ENCODE measurements at regions not wholly inside any gene's neighbourhood (a gene's known extent, or its start where the extent isn't known, plus 50 kb on each side); places are given as distances from the start of the nearest gene placed in this dataset.
"Not testable (repeated sequence)": the region's sequence is repeated elsewhere in the genome, so short reads cannot be mapped to it uniquely, and the experiment has no call there.

DNA sequence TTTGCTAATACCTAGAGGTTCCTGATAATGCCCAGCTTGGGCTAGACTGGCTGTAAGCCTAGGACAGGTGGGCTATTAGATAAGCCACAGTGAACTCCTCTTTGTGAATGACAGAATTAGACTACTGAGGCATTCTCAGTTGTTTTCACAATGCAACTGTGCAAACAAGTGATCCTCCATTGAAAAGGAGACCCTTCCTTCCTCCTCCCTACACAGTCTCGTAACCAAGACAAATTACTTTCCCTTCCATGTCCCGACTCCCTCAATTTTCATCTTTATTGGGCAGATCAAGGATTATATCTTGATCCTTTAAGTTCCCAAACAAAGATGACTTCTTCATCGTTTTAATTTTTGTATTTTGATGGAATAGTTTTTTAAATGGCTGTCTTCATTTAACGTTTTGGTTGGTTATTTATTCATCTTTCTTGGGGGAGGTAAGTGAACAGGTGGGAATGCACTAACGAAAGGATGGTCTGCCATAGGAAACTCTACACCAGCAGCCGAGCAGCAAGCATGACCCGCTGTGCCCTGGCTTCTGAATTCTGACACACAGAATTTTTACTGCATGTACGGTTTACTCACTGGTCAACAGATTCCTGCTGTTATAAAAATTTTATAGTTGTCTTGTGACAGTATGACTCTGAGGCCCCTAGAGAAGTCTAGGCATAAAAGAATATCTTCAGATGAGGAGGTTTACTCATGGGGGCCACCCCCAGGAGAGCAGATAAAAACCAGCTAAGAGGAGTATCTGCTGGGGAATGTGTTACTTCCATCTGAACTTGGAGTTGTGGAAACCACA lies 137.5 kb upstream of the TUT7 start:
- no peak for DNase-seq (ENCODE audit: low spot score)

DNA sequence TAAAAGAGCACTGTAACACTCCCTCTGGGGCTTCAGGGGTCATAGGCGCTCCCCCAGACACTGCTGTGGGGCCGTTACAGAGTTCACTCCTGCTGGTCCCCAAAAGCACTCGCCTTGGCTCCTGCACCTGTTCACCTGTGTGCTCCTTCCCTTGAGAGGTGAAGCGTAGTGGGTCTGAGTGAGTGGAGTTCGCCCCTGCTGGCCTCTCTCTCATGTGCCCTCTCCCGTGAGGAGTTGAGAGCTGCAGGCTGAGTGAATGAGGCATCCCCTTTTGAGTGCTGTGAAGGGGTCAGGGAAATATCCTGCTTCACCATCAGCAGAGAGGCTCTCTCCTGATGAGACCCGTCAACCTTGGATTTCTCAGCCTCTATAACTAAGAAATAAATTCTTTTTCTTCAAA lies 134.6 kb upstream of the TUT7 start:
- no peak for DNase-seq (ENCODE audit: low spot score)

DNA sequence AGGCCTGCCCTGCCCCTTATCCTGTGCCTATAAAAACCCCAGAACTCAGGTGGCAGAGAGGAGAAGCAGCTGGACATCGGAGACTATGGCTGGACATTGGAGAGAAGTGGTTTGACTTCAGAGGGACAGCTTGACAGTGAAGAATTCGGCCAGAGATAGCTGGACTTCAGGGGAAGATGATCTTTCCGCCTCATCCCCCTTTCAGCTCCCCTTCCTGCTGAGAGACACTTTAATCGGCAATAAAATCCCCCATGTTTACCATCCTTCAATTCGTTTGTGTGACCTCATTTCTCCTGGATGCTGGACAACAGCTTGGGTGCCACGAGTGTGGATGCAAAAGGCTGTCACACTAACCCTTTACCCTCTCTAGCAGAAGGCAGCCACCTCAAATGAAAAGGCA lies 134.1 kb upstream of the TUT7 start:
- DNase-seq (ENCODE audit: low spot score), result no peak

DNA sequence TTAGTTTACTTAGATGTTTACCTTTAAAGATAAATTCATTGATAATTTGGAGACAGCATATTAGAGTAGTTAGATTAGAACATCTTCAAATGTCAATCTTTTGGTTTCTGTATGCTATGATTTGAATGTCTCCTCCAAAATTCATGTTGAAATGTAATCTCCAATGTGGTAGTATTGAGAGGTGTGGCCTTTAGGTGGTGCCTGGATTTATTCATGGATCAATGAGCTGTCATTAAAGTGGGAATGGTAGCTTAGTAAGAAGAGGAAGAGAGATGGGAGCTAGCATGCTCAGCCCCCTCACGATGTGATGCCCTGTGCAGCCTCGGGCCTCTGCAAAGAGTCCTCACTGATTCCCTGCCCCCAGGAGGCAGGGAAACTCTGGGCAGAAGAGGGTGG lies 133.6 kb upstream of the TUT7 start:
- DNase-seq (ENCODE audit: low spot score), result no peak

DNA sequence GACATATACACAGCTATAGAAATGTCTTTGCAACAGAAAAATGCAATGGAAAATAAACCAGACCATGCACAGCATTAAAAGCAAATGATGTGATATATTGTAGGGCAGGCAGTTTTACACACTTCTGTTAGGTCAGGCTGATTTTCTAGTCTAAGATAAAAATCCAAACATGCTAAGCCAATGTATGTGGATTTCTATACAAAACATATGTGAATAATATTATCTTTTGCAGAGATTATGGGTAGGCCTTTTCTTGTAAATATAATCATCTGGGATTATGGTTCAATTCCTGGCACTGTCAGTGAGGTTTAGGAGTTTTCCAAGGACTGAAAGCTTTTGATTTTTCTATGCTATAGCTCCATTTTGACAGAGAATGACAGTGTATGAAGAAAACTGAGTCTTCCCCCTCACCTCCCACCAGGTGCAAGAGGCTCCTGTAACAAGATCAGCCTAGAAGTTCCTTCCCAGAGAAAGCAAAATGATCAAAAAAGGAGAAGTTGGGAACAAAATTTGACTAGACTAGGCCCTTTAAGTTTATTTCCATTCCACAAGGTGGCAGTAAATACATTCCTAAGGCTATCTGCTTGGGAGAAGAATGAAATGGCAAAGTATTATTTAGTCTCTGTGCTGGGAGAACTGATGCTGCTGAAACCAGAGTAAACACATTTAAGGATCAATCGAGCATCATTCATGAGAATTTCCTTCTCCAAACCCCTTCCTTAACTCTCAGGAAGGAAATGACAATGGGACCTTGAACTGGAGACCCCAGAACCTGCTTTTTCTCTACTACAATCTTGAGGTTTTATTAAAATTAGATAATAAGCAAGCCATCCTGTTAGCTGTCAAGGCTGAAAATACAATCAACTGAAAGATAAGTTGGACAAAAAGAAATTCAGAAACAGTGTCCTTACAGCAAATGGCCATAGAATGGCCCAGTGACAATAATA lies 133.0 kb upstream of the TUT7 start:
- DNase-seq (ENCODE audit: low spot score), result peak; percentile 26

DNA sequence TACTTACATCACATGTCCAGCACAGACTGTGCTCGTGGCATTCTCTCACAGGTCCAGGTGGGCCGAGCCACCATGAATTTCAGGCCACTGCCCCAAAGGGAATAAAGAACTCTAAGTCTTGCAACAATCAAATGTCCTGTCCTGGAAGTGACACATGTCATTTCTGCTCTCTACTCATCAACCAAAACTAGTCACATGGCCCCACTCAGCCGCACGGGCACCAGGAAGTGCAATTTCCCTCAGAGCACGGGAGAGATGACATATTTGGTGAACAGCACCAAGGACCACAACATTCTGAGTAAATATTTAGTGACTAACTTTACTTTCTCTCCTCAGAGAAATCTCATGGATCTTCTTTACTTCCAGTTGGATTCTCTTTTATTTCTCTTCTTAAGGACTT lies 131.1 kb upstream of the TUT7 start:
- peak; percentile 51 for DNase-seq (ENCODE audit: low spot score)

DNA sequence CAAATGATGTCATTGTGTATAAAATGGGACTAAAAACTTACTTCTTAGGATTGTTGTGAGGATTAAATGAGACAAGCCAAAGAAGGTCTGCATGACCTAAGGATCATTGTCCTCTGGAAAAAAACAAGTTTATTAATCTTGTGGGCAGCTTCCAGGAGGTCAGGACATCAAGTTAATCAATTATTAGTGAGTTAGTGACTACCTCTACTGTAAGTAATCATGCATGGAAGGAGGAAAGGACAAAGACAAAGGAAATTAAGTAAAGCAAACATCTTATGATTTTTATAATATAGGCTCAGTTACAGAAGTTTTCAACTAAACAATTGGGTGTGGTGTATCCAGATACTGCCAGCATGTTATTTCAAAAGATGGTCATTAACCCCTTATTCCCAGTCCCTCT lies 129.3 kb upstream of the TUT7 start:
- DNase-seq (ENCODE audit: low spot score), result no peak

DNA sequence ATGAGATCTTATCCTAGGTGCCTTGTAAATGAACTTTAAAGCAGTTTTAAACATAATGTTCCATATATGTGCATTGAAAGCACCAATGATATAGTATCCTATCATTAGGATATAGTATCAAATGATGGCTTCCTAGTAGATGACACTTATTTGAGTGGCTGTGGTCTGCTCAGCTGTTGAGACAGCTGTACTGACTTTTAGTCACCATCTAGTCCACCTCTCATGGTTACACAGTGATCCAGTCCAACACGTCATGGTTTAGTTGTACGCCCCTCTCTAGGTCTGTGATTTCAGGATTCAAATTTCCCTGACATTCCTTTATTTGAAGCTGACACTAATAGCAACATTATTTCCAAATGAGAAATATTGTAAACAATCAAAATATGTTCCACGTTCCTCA lies 127.3 kb upstream of the TUT7 start:
- no peak for DNase-seq (ENCODE audit: low spot score)

DNA sequence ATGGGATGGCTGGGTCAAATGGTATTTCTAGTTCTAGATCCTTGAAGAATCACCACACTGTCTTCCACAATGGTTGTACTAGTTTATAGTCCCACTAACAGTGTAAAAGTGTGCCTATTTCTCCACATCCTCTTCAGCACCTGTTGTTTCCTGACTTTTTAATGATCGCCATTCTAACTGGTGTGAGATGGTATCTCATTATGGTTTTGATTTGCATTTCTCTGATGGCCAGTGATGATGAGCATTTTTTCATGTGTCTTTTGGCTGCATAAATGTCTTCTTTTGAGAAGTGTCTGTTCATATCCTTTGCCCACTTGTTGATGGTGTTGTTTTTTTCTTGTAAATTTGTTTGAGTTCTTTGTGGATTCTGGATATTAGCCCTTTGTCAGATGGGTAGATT lies 121.0 kb upstream of the TUT7 start:
- not testable (repeated sequence) for DNase-seq (ENCODE audit: low spot score)

DNA sequence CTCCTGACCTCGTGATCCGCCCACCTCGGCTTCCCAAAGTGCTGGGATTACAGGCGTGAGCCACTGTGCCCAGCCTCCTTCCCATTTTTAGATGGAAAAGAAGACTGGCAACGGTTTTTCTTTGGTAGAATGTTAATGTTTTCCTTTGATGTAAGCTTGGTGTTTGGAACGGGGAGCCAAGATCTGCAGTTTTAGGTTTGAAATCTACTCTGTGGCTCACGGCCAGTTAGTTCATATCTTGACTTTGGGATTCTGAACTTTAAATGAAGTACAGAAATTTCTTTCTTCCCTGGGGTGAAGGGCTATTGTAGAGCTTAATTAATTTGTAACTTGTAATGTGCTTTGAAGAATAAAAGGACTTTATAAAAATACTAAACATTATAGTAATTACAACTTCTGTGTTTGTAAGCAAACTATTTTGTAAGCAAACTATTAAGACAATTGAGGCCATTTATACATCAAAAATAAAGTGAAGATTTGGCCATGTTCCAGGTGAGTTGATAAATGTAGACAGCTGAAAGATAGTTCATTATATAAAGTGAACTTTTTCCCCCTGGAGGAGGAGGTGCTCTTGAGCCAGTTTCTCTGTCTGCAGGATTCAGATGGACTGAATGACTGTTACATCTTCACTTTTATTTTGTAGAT lies 117.1 kb upstream of the TUT7 start:
- DNase-seq (ENCODE audit: low spot score), result no peak

DNA sequence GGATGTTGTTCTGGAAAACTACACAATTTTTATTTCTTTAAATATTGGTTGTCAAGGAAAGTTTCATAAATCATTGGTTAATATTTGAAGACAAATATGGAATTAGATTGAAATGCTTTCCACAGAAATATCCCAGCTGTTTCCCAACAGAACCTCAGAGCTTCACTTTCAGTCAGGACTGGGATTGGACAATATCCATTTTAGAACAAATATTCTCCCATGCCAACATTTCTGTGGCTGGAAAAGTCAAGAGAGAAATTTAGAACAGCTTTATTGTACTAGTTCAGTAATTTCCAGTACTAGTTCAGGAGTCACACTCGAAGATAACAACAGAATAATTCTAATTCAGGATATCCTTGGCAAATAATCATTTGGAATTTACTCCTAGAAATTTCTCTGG lies 116.1 kb upstream of the TUT7 start:
- DNase-seq (ENCODE audit: low spot score), result no peak

DNA sequence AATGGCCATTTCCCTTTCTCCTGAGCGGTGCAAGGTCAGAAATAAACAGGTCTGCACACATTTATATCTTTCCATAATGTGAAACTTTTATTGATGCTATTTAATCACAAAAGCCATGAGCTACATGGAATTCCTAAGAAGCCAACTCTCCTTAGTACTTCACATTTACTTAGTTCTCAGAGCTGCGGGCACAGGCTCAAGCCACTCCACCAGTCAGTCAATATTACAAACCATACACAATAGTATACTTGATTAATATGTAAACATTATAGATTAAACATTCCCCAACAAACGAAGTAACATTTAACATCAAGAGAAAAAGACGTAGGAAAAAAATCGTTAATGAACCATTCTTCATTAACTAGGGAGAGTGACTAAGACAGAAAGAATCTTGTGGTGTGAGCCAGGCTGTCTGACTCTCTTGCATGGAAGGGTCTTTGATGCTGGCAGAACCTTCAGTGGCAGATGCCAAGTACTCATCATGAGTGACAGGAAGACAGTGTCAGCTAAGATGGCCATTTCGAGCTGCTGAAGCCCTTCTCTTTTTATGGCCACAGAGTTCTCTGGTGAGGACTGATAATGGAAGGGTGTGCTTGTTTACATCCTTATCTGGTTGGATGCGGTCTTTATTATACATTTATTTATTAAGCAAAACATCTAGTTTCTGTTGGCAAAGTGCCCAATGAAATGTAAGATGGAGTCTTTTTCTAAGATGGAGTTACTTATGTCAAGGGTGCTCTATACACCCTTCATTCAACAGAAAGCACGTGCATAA lies 115.5 kb upstream of the TUT7 start:
- DNase-seq (ENCODE audit: low spot score), result no peak

DNA sequence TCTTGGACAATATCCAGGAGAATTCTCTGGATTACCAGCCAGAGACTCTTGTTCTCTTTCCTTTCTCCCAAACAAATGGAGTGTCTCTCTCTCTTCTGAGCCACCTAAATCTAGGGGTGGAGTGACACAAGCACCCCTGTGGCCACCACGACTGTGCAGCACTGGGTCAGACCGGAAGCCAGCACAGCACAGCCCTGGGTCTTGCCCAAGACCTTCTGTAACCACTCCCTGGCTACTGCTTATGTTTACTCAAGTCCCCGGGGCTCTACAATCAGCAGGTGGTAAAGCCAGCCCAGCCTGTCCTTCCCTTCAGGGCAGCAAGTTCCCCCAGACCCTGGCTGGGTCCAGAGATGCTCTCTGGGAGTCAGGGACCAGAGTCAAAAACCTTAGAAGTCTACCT lies 110.0 kb upstream of the TUT7 start:
- DNase-seq (ENCODE audit: low spot score), result no peak

DNA sequence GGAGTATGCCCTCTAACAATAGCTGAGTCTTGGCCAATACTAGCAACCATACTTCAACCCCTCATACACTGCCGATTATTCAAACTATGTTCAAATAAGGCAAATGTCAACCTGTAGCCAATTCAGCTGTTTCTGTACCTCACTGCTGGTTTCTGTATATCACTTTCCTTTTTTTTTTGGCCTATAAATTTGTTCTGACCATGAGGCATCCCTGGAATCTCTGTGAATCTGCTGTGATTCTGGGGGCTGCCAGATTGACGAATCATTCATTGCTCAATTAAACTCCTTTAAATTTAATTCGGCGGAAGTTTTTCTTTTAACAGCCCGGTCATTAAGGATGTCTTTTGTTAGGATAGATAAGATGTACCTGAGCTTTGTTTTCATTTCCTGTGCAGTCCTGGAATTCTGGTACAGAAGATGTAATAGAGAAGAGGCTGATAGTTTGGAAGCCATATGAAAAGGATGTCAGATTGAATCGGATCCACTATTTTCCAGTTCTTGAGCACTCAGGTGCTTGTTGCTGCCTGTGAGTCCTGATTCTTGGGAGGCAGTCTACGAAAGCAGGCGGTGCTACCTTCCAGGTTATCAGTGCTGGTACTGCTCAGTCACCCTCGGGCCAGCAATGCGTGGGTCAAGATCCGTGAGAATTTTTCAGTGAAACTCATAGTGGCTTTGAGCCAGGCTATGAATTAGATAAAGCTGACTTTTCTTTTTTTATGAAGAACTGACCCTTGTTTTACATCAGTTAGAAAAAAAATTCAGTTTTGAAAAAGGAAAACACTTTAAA lies 106.2 kb upstream of the TUT7 start:
- DNase-seq (ENCODE audit: low spot score), result no peak

DNA sequence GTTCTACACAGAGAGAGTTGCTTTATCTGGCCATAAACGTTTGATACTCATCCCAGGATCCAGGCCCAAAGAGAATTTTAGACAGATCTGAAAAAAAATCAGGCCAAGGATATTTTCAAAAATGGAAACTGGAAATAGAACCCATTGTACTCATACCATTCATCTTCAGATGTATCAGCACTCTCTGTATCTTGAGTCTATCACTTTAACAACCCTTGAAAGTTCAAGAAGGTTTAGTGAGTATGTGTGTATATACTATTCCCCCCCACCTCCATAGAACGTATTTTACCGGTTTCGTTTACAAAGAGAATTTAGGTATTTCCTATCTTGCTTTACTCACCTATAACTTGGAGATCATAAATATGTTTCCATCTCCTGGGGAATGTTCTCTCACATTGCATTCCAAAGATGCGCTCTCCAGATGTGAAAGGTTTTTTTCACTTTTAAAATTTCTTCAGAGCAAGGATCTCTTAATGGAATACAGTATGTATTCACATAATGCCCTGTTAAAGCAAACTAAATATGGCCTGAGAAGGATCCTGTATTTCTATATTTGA lies 105.5 kb upstream of the TUT7 start:
- no peak for DNase-seq (ENCODE audit: low spot score)

DNA sequence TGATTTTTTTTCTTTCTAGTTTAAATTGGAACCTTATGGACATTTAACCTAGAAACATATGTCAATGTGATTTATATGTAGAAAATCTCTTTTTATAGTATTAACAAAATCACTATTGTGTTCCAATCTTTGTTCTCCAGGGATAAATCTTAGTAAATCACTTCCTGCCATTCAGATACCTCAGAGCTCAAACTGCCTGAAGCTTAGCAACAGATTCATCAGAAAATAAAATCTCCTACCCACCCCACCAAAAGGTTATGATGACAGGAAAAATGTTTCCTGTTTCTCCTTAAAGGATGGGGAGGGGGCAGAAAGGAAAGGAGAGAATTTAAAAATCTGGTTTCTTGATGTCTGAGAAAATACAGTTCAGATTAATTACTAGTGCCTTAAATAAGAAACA lies 105.0 kb upstream of the TUT7 start:
- DNase-seq (ENCODE audit: low spot score), result no peak

DNA sequence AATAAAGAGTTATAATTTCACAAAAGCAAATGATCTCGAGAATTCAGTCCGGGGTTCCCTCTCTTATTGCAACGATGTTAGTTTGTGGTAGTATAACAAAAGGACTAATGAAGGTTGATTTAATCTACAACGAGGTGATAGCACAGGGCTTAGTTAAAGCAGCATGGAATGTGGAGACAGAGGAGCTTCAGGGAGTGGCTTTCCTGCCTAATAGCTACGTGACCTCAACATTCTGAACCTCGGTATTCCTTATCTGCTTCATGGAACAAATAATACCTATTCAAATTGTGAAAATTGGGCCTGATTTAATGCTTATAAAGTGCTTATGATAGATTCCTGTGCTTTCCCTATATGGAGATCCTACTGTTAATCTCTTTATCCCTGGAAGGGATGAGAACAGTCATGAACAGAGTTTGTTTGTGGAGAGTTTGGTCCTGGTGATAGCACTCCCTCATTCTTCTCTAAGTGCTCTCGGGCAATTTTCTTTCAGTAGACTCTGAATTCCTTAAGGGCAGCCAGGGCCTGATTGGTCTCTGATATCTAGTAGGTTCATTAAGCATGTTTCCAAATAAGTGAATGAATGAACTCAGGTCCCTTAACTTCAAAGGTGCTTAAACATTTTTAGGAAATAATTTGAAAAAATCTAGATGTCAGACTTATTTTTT lies 104.1 kb upstream of the TUT7 start:
- DNase-seq (ENCODE audit: low spot score), result no peak

DNA sequence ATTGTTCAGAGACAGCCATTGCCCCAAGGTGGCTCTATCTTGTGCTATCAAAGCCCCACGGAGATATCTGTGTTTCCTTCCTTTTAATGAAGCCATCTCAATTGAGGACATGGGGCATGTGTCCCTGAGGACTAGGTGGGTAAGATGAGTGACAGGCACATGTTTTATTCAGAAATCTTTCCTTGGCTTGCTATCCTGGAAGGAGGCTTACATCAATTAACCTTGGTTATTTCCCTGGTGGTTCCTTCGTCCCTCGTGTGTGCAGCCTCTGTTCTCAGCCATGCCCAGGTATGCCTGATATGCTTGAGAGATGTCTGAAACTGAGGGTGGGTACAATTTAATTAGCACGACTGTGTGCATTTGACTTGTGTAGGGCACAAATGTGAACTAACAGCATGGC lies 102.2 kb upstream of the TUT7 start:
- DNase-seq (ENCODE audit: low spot score), result no peak

DNA sequence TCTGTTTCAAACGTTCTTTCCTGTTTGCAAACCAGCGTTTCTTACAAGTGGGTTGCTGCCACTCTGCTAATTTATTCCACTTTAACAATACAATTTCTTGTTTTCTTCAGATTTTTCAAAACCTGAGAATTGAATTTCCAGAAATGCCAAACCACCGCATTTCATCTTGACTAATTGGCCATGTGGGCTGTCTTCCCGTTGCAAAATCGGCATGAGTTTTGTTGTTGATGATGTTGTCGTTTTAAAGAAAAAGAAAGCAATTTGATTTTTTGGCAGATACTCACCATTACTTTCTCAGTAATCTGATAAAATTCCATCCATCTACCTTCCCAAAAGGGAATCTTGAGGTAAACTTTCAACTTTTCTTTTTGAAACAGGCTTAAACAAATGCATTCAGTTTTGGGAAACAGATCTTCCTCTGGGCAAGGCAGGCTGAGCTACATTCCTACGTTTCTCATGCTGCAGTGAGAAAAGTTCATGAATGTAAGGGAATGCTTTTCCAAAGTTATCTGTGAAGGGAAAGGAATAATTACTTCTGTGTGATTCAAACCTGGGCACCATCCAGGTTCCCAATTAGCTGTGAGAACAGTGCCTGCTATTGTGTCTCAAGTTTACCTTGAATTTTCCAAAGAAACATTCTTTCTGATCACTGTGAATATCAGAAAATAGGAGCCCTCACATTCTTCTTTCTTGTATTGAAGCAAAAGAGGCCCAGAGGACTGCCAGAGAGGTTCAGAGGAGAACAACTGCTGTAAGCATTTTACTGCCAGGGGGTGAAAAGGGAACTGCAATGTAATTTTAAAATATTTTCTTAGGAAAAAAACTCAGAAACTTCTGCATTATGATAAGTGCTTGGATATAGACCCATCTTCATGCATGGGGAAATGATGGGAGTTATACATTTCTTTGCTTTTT lies 100.7 kb upstream of the TUT7 start:
- no peak for DNase-seq (ENCODE audit: low spot score)

Measured in activated CD4-positive, alpha-beta T cell treated with anti-CD3 and anti-CD28 coated beads, Interleukin-2, Interleukin-4, amounts not matched to agents 100 ng/mL and 50 ng/mL, durations not matched to agents 16 hours and 8 hours (primary cell).